ENCODE measurements at regions not wholly inside any gene's neighbourhood (a gene's known extent, or its start where the extent isn't known, plus 50 kb on each side); places are given as distances from the start of the nearest gene placed in this dataset.

- H3K27ac ChIP-seq (ENCODE audit: low read depth in 2 of 2, low read length in 2 of 2), result no peak overlapping the region
- no peak for TF ChIP-seq CTCF (IDR thresholded peaks at IDR 0.05; ENCODE audit: borderline replicate concordance, extremely low read depth, insufficient read depth)
- no peaks in the 10 kb centered on the region for H3K27me3 ChIP-seq (ENCODE audit: control insufficient read depth, insufficient read depth, low read length)
- no peak overlapping the region for H3K9ac ChIP-seq (ENCODE audit: low read length in 3 of 3)
- no peaks in the 10 kb centered on the region for H3K4me1 ChIP-seq (ENCODE audit: control insufficient read depth in 2 of 3, insufficient read depth in 2 of 3, low read depth in 1 of 3, low read length in 3 of 3)
- DNase-seq (no peak), FAIRE-seq (no peak)
- no peaks in the 10 kb centered on the region for H3K36me3 ChIP-seq (ENCODE audit: control insufficient read depth in 2 of 3, insufficient read depth in 3 of 3, low read length in 3 of 3)
- intact Hi-C loops (cut with DNase I), result no loop called here
- no peaks in the 10 kb centered on the region for H3K9me3 ChIP-seq (ENCODE audit: control insufficient read depth in 2 of 3, insufficient read depth in 1 of 3, low read length in 3 of 3)
- no peak overlapping the region for H3K4me3 ChIP-seq (ENCODE audit: low read length in 3 of 3)
These were observed 71.9 kb downstream of the NAV1 start for GRCh38 chr1:201610858-201611257.

- FAIRE-seq (no peak), DNase-seq (no peak)
- H3K4me1 ChIP-seq (ENCODE audit: control insufficient read depth in 2 of 3, insufficient read depth in 2 of 3, low read depth in 1 of 3, low read length in 3 of 3), result no peaks in the 10 kb centered on the region
- no peak overlapping the region for H3K4me3 ChIP-seq (ENCODE audit: low read length in 3 of 3)
- H3K9ac ChIP-seq (ENCODE audit: low read length in 3 of 3), result no peak overlapping the region
- H3K27ac ChIP-seq (ENCODE audit: low read depth in 2 of 2, low read length in 2 of 2), result no peak overlapping the region
- no peaks in the 10 kb centered on the region for H3K9me3 ChIP-seq (ENCODE audit: control insufficient read depth in 2 of 3, insufficient read depth in 1 of 3, low read length in 3 of 3)
- intact Hi-C loops (cut with DNase I), result no loop called here
- no peaks in the 10 kb centered on the region for H3K27me3 ChIP-seq (ENCODE audit: control insufficient read depth, insufficient read depth, low read length)
- no peaks in the 10 kb centered on the region for H3K36me3 ChIP-seq (ENCODE audit: control insufficient read depth in 2 of 3, insufficient read depth in 3 of 3, low read length in 3 of 3)
- no peak for TF ChIP-seq CTCF (IDR thresholded peaks at IDR 0.05; ENCODE audit: borderline replicate concordance, extremely low read depth, insufficient read depth)
These were observed 73.7 kb downstream of the NAV1 start for GRCh38 chr1:201612645-201613044.

- H3K27ac ChIP-seq (ENCODE audit: low read depth in 2 of 2, low read length in 2 of 2), result no peak overlapping the region
- H3K9me3 ChIP-seq (ENCODE audit: control insufficient read depth in 2 of 3, insufficient read depth in 1 of 3, low read length in 3 of 3), result no peaks in the 10 kb centered on the region
- H3K9ac ChIP-seq (ENCODE audit: low read length in 3 of 3), result no peak overlapping the region
- no peak for FAIRE-seq
- peak; percentile 61 to 84 (median 76) for DNase-seq
- no peak for TF ChIP-seq CTCF (IDR thresholded peaks at IDR 0.05; ENCODE audit: borderline replicate concordance, extremely low read depth, insufficient read depth)
- no peaks in the 10 kb centered on the region for H3K36me3 ChIP-seq (ENCODE audit: control insufficient read depth in 2 of 3, insufficient read depth in 3 of 3, low read length in 3 of 3)
- H3K4me1 ChIP-seq (ENCODE audit: control insufficient read depth in 2 of 3, insufficient read depth in 2 of 3, low read depth in 1 of 3, low read length in 3 of 3), result no peaks in the 10 kb centered on the region
- intact Hi-C loops (cut with DNase I), result no loop called here
- H3K4me3 ChIP-seq (ENCODE audit: low read length in 3 of 3), result no peak overlapping the region
- H3K27me3 ChIP-seq (ENCODE audit: control insufficient read depth, insufficient read depth, low read length), result no peaks in the 10 kb centered on the region
These were observed 75.5 kb downstream of the NAV1 start for GRCh38 chr1:201614262-201615015.

- no peaks in the 10 kb centered on the region for H3K36me3 ChIP-seq (ENCODE audit: control insufficient read depth in 2 of 3, insufficient read depth in 3 of 3, low read length in 3 of 3)
- H3K4me3 ChIP-seq (ENCODE audit: low read length in 3 of 3), result no peak overlapping the region
- no peak overlapping the region for H3K9ac ChIP-seq (ENCODE audit: low read length in 3 of 3)
- no peak for TF ChIP-seq CTCF (IDR thresholded peaks at IDR 0.05; ENCODE audit: borderline replicate concordance, extremely low read depth, insufficient read depth)
- H3K27me3 ChIP-seq (ENCODE audit: control insufficient read depth, insufficient read depth, low read length), result no peaks in the 10 kb centered on the region
- H3K9me3 ChIP-seq (ENCODE audit: control insufficient read depth in 2 of 3, insufficient read depth in 1 of 3, low read length in 3 of 3), result no peaks in the 10 kb centered on the region
- intact Hi-C loops (cut with DNase I), result no loop called here
- no peaks in the 10 kb centered on the region for H3K4me1 ChIP-seq (ENCODE audit: control insufficient read depth in 2 of 3, insufficient read depth in 2 of 3, low read depth in 1 of 3, low read length in 3 of 3)
- FAIRE-seq (no peak), DNase-seq (peak in 1 of 5 donors; percentile 4)
- no peak overlapping the region for H3K27ac ChIP-seq (ENCODE audit: low read depth in 2 of 2, low read length in 2 of 2)
These were observed 78.2 kb downstream of the NAV1 start for GRCh38 chr1:201617157-201617556.
